Astrocyte (in vitro differentiated cells and primary cell): ENCODE measurements at regions not wholly inside any gene's neighbourhood (a gene's known extent, or its start where the extent isn't known, plus 50 kb on each side); places are given as distances from the start of the nearest gene placed in this dataset.

Experiments
- CTCF ChIP-seq: IDR thresholded peaks from 2 replicates; pipeline ENCODE4 v1.5.1; 2011; ENCODE audit warnings: low read depth, mild to moderate bottlenecking, inconsistent platforms, low read length, moderate library complexity; ENCODE audit not compliant: insufficient read depth
- EZH2 ChIP-seq: IDR thresholded peaks from 2 replicates; pipeline ENCODE4 v1.6.1; 2012; ENCODE audit warnings: mild to moderate bottlenecking, low read length, inconsistent platforms; ENCODE audit not compliant: insufficient read depth

GRCh38 chr9:27864644-27865438 lies 291.6 kb upstream of the C9orf72 start:
- TF ChIP-seq CTCF (no peak), EZH2 (no peak)
